ACC112 (cell line): ENCODE measurements at regions not wholly inside any gene's neighbourhood (a gene's known extent, or its start where the extent isn't known, plus 50 kb on each side); places are given as distances from the start of the nearest gene placed in this dataset.

ENCODE experiments used
- H2AFZ ChIP-seq: fragments of 200-600 bp; sonication (generic); one replicate; pipeline ENCODE4 v1.6.0; 2017; ENCODE audit warnings: antibody characterized with exemption, low read length; ENCODE audit not compliant: unreplicated experiment
- H3K27ac ChIP-seq: fragments of 200-600 bp; sonication (generic); 2 replicates; pipeline ENCODE4 v1.5.1; 2014; ENCODE audit warnings: low read depth, mild to moderate bottlenecking, antibody characterized with exemption, low read length, moderate library complexity
- H3K27me3 ChIP-seq: fragments of 200-600 bp; sonication (generic); 2 replicates; pipeline ENCODE4 v1.6.1; 2014; ENCODE audit warnings: mild to moderate bottlenecking, antibody characterized with exemption, low read length, moderate library complexity, mixed read lengths; ENCODE audit not compliant: insufficient read depth
- H3K36me3 ChIP-seq: fragments of 200-600 bp; sonication (generic); 2 replicates; pipeline ENCODE4 v1.6.1; 2016; ENCODE audit warnings: mild to moderate bottlenecking, antibody characterized with exemption, low read length, moderate library complexity, mixed read lengths; ENCODE audit not compliant: insufficient read depth
- H3K4me1 ChIP-seq: fragments of 200-600 bp; sonication (generic); one replicate; pipeline ENCODE4 v1.6.1; 2016; ENCODE audit warnings: low read length, mixed read lengths; ENCODE audit not compliant: insufficient read depth, unreplicated experiment, control insufficient read depth
- H3K4me3 ChIP-seq: fragments of 200-600 bp; sonication (generic); 2 replicates; pipeline ENCODE4 v1.5.1; 2014; ENCODE audit warnings: mild to moderate bottlenecking, low read depth, low read length
- H3K79me2 ChIP-seq: fragments of 200-600 bp; sonication (generic); one replicate; pipeline ENCODE4 v1.6.0; 2016; ENCODE audit warnings: low read length; ENCODE audit not compliant: control insufficient read depth, unreplicated experiment, insufficient read depth

DNA sequence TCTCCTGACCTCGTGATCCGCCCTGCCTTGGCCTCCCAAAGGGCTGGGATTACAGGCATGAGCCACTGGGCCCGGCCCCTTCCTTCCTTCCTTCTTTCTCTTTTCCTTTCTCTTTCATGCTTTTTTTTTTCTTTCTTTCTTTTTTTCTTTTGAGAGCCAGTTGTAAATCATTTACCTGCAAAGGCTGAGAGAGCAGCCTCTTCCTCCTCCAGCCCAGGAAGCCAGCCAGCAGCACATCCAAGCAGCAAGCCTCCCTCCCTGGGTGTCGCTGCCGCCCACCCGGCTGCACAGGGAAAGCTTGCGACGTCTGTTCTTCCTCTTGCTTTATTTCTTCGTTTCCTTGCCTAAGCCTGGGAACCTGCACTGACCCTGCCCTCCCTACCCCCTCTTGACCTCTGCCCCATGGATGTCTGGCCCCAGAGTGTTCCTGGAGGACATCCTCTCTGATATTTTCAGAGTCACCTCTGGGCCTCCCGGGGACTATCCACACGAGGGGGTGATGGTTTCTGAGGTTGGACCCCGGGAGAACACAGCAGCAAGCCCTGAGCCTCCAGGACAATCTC is 62.8 kb upstream of the MYL10 start:
- no peak overlapping the region for H3K4me3 ChIP-seq
- H3K79me2 ChIP-seq, result no peaks in the 10 kb centered on the region
- no peak overlapping the region for H2AFZ ChIP-seq
- H3K4me1 ChIP-seq, result peaks cover 3% of the 10 kb centered on the region
- no peaks in the 10 kb centered on the region for H3K27me3 ChIP-seq
- no peaks in the 10 kb centered on the region for H3K36me3 ChIP-seq
- no peak overlapping the region for H3K27ac ChIP-seq

DNA sequence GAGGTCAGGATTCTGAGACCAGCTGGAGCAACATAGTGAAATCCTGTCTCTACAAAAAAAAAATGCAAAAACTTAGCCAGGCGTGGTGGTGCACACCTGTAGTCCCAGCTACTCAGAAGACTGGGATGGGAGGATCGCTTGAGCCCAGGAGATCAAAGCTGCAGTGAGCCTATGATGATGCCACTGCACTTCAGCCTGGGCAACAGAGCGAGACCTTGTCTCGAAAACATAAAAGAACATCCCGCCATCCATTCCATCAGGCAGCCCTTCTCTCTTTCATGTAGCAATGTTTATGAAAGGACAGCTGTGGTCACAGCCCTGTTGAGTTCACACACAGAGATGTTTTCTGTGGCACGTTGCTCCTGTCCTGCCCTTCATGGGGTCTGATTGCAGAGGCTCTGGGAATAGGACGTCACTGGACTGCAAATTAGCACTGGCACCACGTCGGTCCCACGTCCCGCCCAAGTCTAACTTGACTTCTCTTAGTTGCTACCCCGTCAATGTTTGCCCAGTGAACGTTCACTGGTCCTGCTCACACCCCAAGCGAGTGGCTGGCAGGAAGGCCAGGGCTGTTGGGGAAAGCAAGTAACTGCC is 64.5 kb upstream of the MYL10 start:
- H3K27ac ChIP-seq, result no peak overlapping the region
- H3K36me3 ChIP-seq, result no peaks in the 10 kb centered on the region
- H3K27me3 ChIP-seq, result no peaks in the 10 kb centered on the region
- no peak overlapping the region for H2AFZ ChIP-seq
- no peaks in the 10 kb centered on the region for H3K79me2 ChIP-seq
- H3K4me3 ChIP-seq, result no peak overlapping the region
- peaks cover 2% of the 10 kb centered on the region for H3K4me1 ChIP-seq

DNA sequence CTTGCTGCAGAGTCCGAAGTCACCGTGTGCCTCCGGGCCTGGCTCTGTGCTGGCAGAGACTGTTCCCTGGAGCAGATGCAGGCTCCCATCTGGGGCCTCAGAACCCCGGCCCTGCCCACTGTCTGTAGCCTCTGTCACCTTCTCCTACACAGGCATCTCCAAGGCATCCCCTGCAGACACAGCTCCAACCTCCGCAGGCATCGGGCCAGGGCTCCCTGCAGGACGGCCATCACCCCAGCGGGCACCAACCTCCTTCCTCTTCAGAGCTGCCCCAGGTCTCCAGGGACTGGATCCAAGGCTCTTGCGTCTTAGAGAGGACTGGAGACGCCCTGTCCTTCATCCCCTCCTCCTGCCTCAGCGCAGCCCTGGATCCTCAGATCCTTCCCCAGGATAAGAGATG is 69.9 kb upstream of the MYL10 start:
- Histone ChIP-seq H3K79me2 (no peaks in the 10 kb centered on the region), H3K4me1 (no peaks in the 10 kb centered on the region), H2AFZ (no peak overlapping the region), H3K36me3 (no peaks in the 10 kb centered on the region), H3K4me3 (no peak overlapping the region), H3K27me3 (0 out of 2 replicates have a peak, but pooled peaks cover 10% of the 10 kb centered on the region), H3K27ac (no peak overlapping the region)

DNA sequence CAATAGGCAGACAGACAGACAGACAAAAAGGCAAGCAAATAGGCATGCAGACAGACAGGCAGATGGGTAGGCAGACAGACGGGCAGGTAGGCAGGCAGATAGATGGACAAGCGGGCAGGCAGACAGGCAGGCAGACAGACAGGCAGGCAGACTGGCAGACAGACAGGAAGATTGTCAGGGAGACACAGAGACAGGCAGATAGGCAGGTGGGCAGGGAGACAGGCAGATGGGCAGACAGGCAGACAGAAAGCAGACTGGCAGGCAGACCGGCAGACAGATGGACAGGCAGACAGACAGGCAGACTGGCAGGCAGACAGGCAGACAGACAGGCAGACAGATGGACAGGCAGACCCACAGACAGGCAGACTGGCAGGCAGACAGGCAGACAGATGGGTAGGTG is 70.3 kb upstream of the MYL10 start:
- Histone ChIP-seq H3K27ac (no peak overlapping the region), H3K4me1 (no peaks in the 10 kb centered on the region), H3K79me2 (no peaks in the 10 kb centered on the region), H3K4me3 (no peak overlapping the region), H3K27me3 (0 out of 2 replicates have a peak, but pooled peaks cover 10% of the 10 kb centered on the region), H2AFZ (no peak overlapping the region), H3K36me3 (no peaks in the 10 kb centered on the region)

DNA sequence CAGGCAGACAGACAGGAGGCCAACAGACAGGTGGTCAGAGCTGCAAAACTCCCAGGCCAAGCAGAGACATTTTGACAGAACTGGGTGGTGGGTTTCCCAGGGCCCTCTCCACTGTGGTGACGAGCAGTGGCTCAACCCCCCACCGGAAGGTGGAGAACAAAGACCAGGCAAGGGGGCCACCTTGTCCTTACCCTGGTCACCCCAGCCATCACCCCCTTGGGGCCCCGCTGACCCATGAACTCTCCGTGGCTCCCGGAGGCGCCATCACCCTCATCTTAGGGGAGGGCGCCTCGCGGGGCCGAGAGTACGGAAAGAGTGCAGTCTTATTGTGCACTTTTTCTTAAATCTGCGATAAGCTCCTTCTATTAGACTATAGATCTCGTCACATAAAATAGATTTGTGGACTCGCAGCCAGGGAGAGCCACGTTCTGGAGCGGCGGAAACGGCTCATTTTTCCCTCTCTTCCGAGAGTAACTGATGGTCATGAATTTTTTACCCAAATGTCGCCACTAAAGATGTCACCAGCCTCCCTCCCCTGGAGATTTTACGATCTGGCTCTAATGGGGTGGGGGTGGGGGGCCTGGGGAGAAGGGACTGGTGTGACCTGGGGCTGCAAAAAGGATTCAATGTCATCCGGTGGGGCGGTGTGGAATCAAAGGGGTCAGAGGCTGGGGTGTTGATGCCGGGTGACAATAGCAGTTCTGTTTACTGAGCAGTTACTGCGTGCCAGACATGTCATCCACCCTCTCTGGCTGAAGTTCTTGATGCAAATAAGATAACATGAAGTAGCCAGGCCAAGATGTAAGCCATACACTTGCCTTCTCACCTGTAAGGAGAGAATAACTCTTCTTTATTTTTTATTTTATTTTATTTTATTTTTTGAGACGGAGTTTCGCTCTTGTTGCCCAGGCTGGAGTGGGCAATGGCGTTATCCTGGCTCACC is 71.1 kb upstream of the MYL10 start:
- 0 out of 2 replicates have a peak, but pooled peaks cover 11% of the 10 kb centered on the region for H3K27me3 ChIP-seq
- H3K79me2 ChIP-seq, result no peaks in the 10 kb centered on the region
- no peaks in the 10 kb centered on the region for H3K4me1 ChIP-seq
- H3K27ac ChIP-seq, result no peak overlapping the region
- no peaks in the 10 kb centered on the region for H3K36me3 ChIP-seq
- H2AFZ ChIP-seq, result no peak overlapping the region
- H3K4me3 ChIP-seq, result no peak overlapping the region

DNA sequence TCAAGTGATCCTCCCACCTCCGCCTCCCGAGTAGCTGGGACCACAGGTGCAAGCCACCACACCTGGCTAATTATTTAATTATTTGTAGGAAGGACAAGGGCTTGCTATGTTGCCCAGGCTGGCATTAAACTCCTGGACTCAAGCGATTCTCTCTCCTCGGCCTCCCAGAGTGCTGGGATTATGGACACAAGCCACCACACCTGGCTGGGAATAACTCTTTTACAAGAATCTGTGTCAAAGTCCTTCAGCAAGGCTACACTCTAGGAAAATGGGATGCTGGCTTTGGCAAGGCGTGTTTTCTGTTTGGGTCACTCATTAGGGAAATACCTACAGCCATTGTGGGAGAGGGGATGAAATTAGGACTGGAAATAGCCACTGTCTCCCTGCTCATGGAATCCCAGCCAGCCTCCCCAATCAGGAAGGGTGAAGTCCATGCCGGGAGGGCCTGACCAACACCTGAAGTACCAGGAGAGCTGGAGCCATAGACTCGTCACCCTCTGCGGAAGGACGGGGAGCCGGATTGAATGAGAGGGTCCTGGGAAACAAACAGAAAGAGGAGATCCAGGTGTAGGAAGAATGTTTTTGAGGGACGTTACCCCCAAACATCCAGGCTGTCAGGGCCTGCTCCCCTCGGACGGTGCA is 72.2 kb upstream of the MYL10 start:
- Histone ChIP-seq H3K27me3 (peaks cover 15% of the 10 kb centered on the region; the same call in 1 of the 2 replicates), H3K4me3 (no peak overlapping the region), H3K4me1 (no peaks in the 10 kb centered on the region), H3K79me2 (no peaks in the 10 kb centered on the region), H2AFZ (no peak overlapping the region), H3K27ac (no peak overlapping the region), H3K36me3 (no peaks in the 10 kb centered on the region)

DNA sequence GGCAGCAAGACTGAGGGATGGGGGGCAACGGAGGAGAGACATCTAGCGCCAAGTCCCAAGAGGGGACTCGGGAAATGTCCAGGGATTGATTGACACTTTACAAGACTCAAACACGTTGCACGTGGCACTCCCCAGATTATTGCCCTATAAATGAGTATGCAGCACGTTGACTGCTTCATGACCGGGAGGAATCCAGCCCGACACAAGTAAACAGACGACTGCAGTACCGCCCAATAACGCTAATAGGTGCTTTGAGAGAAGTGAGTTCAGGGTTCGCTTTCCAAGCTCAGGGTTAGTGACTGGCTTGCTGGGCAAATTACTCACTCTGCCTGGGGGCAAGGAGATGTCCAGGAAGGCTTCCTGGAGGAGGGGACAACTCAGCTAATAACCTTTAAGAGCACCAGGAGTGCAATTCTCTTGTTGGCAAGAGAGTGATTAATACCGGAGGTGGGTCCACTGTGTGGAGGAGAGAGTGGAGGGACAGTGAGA is 73.3 kb upstream of the MYL10 start:
- Histone ChIP-seq H3K36me3 (no peaks in the 10 kb centered on the region), H2AFZ (no peak overlapping the region), H3K4me1 (no peaks in the 10 kb centered on the region), H3K4me3 (no peak overlapping the region), H3K27ac (no peak overlapping the region), H3K79me2 (no peaks in the 10 kb centered on the region), H3K27me3 (peaks cover 25% of the 10 kb centered on the region)

DNA sequence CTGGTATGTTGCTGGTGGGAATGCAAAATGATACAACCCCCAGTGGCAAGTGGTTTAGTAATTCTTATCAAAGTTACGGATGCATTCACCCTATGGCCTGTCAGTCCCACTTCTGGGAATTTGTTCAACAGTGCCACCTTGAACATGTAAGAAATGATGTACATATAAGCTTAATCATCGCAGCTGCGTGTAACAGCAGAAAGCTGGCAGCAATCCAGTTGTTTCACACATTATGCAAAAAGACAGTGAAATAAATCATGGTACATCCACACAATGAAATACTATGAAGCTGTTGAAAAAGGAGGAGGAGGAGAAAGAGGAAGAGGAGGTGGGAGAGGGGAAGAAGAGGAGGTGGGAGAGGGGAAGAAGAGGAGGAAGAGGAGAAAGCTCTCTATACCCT is 76.2 kb upstream of the MYL10 start:
- H3K36me3 ChIP-seq, result no peaks in the 10 kb centered on the region
- no peak overlapping the region for H3K27ac ChIP-seq

DNA sequence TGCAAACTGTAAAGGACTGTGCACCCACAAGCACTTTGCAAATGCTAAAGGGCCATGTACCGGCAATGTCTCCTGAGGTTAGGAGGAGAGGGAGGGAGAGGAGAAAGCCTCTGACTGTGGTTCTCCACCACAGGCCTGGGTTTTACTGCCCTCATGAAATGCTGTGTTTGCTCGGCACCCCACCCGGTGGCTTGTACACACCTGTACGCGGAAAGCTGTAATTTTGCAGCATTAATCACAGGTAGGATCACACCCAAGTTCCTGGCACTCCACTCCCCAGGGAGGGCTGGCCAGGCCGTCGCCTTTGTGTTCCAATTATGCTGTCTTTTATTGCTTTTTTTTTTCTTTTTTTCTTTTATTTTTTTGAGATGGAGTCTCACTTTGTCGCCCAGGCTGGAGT is 78.5 kb upstream of the MYL10 start:
- no peak overlapping the region for H2AFZ ChIP-seq
- H3K4me3 ChIP-seq, result no peak overlapping the region
- no peaks in the 10 kb centered on the region for H3K79me2 ChIP-seq
- no peak overlapping the region for H3K27ac ChIP-seq
- H3K36me3 ChIP-seq, result no peaks in the 10 kb centered on the region
- no peaks in the 10 kb centered on the region for H3K4me1 ChIP-seq
- peaks cover 15% of the 10 kb centered on the region for H3K27me3 ChIP-seq

More for the DNA sequence above, 76.2 kb upstream of the MYL10 start:
- Histone ChIP-seq H3K4me3 (no peak overlapping the region), H2AFZ (no peak overlapping the region), H3K27me3 (peaks cover 15% of the 10 kb centered on the region), H3K79me2 (no peaks in the 10 kb centered on the region), H3K4me1 (no peaks in the 10 kb centered on the region)

DNA sequence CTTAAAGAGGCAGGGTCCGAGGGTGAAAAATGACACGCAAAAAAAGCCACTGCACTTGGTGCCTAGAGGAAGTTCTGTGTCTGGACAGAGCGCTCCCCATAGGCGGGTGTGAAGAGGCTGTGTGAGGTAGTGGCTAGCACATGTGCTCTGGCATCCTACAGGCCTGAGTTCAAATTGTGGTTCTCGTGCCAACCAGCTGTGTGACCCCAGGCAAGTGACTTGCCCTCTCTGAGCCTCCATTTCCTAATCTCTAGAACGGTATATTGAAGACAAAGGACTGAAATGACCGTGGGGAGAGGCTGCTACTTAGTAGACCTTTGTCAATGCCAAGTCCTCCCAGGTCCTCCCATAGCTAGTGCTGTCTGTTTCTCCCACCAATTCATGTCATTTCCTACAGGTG is 79.1 kb upstream of the MYL10 start:
- Histone ChIP-seq H3K27me3 (peaks cover 15% of the 10 kb centered on the region), H3K4me3 (no peak overlapping the region), H3K4me1 (no peaks in the 10 kb centered on the region), H2AFZ (no peak overlapping the region), H3K27ac (no peak overlapping the region), H3K36me3 (no peaks in the 10 kb centered on the region), H3K79me2 (no peaks in the 10 kb centered on the region)
